ENCODE measurements at regions not wholly inside any gene's neighbourhood (a gene's known extent, or its start where the extent isn't known, plus 50 kb on each side); places are given as distances from the start of the nearest gene placed in this dataset.
"Not testable (repeated sequence)": the region's sequence is repeated elsewhere in the genome, so short reads cannot be mapped to it uniquely, and the experiment has no call there.

- Histone ChIP-seq H3K36me3 (no peaks in the 10 kb centered on the region), H3K4me1 (no peaks in the 10 kb centered on the region), H3K4me3 (no peak overlapping the region), H3K9me3 (no peaks in the 10 kb centered on the region), H3K27me3 (no peaks in the 10 kb centered on the region), H3K27ac (no peak overlapping the region)
- intact Hi-C loops (cut with DNase I): no loop called here
- TF ChIP-seq CTCF (IDR thresholded peaks at IDR 0.05): no peak
- no peak for DNase-seq (ENCODE audit: low spot score in 2 of 2)
Measured at GRCh38 chr9:65459756-65460320, 174.8 kb upstream of the FOXD4L5 start.

- Histone ChIP-seq H3K36me3 (no peaks in the 10 kb centered on the region), H3K4me1 (no peaks in the 10 kb centered on the region), H3K4me3 (no peak overlapping the region), H3K27me3 (no peaks in the 10 kb centered on the region), H3K27ac (no peak overlapping the region), H3K9me3 (no peaks in the 10 kb centered on the region)
- DNase-seq (ENCODE audit: low spot score in 2 of 2): no peak
- TF ChIP-seq CTCF (IDR thresholded peaks at IDR 0.05): no peak
- intact Hi-C loops (cut with DNase I): no loop called here
Measured at GRCh38 chr9:65458992-65459391, 174.0 kb upstream of the FOXD4L5 start.

GRCh38 chr9:65458465-65458864, 173.5 kb upstream of the FOXD4L5 start:
- H3K36me3 ChIP-seq: no peaks in the 10 kb centered on the region
- intact Hi-C loops (cut with DNase I): no loop called here
- no peaks in the 10 kb centered on the region for H3K4me1 ChIP-seq
- H3K27me3 ChIP-seq: no peaks in the 10 kb centered on the region
- no peaks in the 10 kb centered on the region for H3K9me3 ChIP-seq
- no peak for TF ChIP-seq CTCF (IDR thresholded peaks at IDR 0.05)
- H3K27ac ChIP-seq: no peak overlapping the region
- H3K4me3 ChIP-seq: no peak overlapping the region
- no peak for DNase-seq (ENCODE audit: low spot score in 2 of 2)

- DNase-seq (ENCODE audit: low spot score in 2 of 2); H3K4me3 ChIP-seq; H3K27ac ChIP-seq; intact Hi-C loops (cut with DNase I); H3K4me1 ChIP-seq; H3K9me3 ChIP-seq; H3K27me3 ChIP-seq; H3K36me3 ChIP-seq: not testable (repeated sequence)
Measured at GRCh38 chr9:65456991-65457390, 172.0 kb upstream of the FOXD4L5 start.

GRCh38 chr9:65455751-65456647, 171.0 kb upstream of the FOXD4L5 start:
- H3K4me3 ChIP-seq; H3K27me3 ChIP-seq; H3K27ac ChIP-seq; H3K9me3 ChIP-seq; H3K36me3 ChIP-seq; intact Hi-C loops (cut with DNase I); H3K4me1 ChIP-seq; DNase-seq (ENCODE audit: low spot score in 2 of 2): not testable (repeated sequence)

- H3K36me3 ChIP-seq; H3K27ac ChIP-seq; intact Hi-C loops (cut with DNase I); H3K4me1 ChIP-seq; H3K9me3 ChIP-seq; DNase-seq (ENCODE audit: low spot score in 2 of 2); H3K27me3 ChIP-seq; H3K4me3 ChIP-seq: not testable (repeated sequence)
Measured at GRCh38 chr9:65455136-65455535, 170.1 kb upstream of the FOXD4L5 start.

- H3K27ac ChIP-seq; H3K4me1 ChIP-seq; H3K36me3 ChIP-seq; intact Hi-C loops (cut with DNase I); DNase-seq (ENCODE audit: low spot score in 2 of 2); H3K9me3 ChIP-seq; H3K27me3 ChIP-seq; H3K4me3 ChIP-seq: not testable (repeated sequence)
Measured at GRCh38 chr9:65454666-65455065, 169.7 kb upstream of the FOXD4L5 start.

- not testable (repeated sequence) for H3K27me3 ChIP-seq; DNase-seq (ENCODE audit: low spot score in 2 of 2)
Measured at GRCh38 chr9:65454034-65454433, 169.0 kb upstream of the FOXD4L5 start.

GRCh38 chr9:65449886-65450610, 165.0 kb upstream of the FOXD4L5 start:
- intact Hi-C loops (cut with DNase I); DNase-seq (ENCODE audit: low spot score in 2 of 2); H3K4me1 ChIP-seq; H3K36me3 ChIP-seq; H3K9me3 ChIP-seq; H3K4me3 ChIP-seq; H3K27me3 ChIP-seq; H3K27ac ChIP-seq: not testable (repeated sequence)

More at GRCh38 chr9:65454034-65454433, 169.0 kb upstream of the FOXD4L5 start:
- H3K4me1 ChIP-seq; H3K9me3 ChIP-seq; H3K4me3 ChIP-seq; intact Hi-C loops (cut with DNase I); H3K27ac ChIP-seq; H3K36me3 ChIP-seq: not testable (repeated sequence)
